ENCODE measurements at regions not wholly inside any gene's neighbourhood (a gene's known extent, or its start where the extent isn't known, plus 50 kb on each side); places are given as distances from the start of the nearest gene placed in this dataset.

- no peak for DNase-seq
- TF ChIP-seq EZH2 (IDR thresholded peaks at IDR 0.05; ENCODE audit: borderline replicate concordance, low read depth, low read length, severe bottlenecking) (no peak), CTCF (IDR thresholded peaks at IDR 0.05; ENCODE audit: borderline replicate concordance, extremely low read depth, low read length, poor library complexity, severe bottlenecking) (no peak)
- H2AFZ ChIP-seq (ENCODE audit: low read depth, low read length): no peak overlapping the region
Observed at GRCh38 chr6:78059171-78059570, 406.3 kb downstream of the MEI4 start.

DNA sequence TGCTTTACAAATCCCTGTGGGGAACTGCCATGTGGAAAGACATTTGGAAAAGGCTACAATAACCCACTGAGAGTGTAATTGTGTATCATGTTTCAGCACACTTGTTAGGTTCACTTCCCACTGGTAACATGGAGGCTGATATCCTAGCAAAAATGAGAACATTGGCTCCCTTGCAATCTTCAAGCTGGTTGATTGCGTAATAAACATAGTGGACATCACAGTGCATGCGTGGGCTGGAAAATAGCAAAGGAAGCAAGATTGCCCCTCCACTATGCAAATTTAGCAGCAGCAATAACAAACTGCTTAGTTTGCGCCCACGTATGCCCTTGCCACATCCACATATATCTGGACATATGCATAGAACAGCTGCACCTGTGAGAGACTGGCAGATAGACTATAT, 410.2 kb downstream of the MEI4 start:
- no peaks in the 10 kb centered on the region for H3K36me3 ChIP-seq (ENCODE audit: insufficient read depth, low read length)
- no peaks in the 10 kb centered on the region for H3K27me3 ChIP-seq (ENCODE audit: insufficient read depth, low read length, poor library complexity)
- H3K9ac ChIP-seq (ENCODE audit: low read depth, low read length): no peak overlapping the region
- TF ChIP-seq EZH2 (IDR thresholded peaks at IDR 0.05; ENCODE audit: borderline replicate concordance, low read depth, low read length, severe bottlenecking) (no peak), CTCF (IDR thresholded peaks at IDR 0.05; ENCODE audit: borderline replicate concordance, extremely low read depth, low read length, poor library complexity, severe bottlenecking) (no peak)
- no peaks in the 10 kb centered on the region for H3K4me1 ChIP-seq (ENCODE audit: insufficient read depth, low read length)
- H4K20me1 ChIP-seq (ENCODE audit: insufficient read depth, low read length): no peaks in the 10 kb centered on the region
- H3K9me3 ChIP-seq (ENCODE audit: insufficient read depth, low read length, severe bottlenecking): no peaks in the 10 kb centered on the region
- H3K27ac ChIP-seq (ENCODE audit: low read length): no peak overlapping the region
- H2AFZ ChIP-seq (ENCODE audit: low read depth, low read length): no peak overlapping the region
- no peaks in the 10 kb centered on the region for H3K79me2 ChIP-seq (ENCODE audit: insufficient read depth, low read length)
- no peak overlapping the region for H3K4me2 ChIP-seq (ENCODE audit: insufficient read depth, low read length)
- H3K4me3 ChIP-seq (ENCODE audit: low read depth in 1 of 2, low read length in 2 of 2): no peak overlapping the region
- ATAC-seq (ENCODE audit: insufficient read depth, low read depth): no peak
- no peak for DNase-seq

More at GRCh38 chr6:78059171-78059570, 406.3 kb downstream of the MEI4 start:
- no peak overlapping the region for H3K4me2 ChIP-seq (ENCODE audit: insufficient read depth, low read length)
- no peaks in the 10 kb centered on the region for H3K36me3 ChIP-seq (ENCODE audit: insufficient read depth, low read length)
- H3K4me3 ChIP-seq (ENCODE audit: low read depth in 1 of 2, low read length in 2 of 2): no peak overlapping the region
- H3K9me3 ChIP-seq (ENCODE audit: insufficient read depth, low read length, severe bottlenecking): no peaks in the 10 kb centered on the region
- H3K27ac ChIP-seq (ENCODE audit: low read length): no peak overlapping the region
- no peak overlapping the region for H3K9ac ChIP-seq (ENCODE audit: low read depth, low read length)
- H3K4me1 ChIP-seq (ENCODE audit: insufficient read depth, low read length): no peaks in the 10 kb centered on the region
- no peaks in the 10 kb centered on the region for H3K27me3 ChIP-seq (ENCODE audit: insufficient read depth, low read length, poor library complexity)
- no peak for ATAC-seq (ENCODE audit: insufficient read depth, low read depth)
- H3K79me2 ChIP-seq (ENCODE audit: insufficient read depth, low read length): no peaks in the 10 kb centered on the region
- no peaks in the 10 kb centered on the region for H4K20me1 ChIP-seq (ENCODE audit: insufficient read depth, low read length)

DNA sequence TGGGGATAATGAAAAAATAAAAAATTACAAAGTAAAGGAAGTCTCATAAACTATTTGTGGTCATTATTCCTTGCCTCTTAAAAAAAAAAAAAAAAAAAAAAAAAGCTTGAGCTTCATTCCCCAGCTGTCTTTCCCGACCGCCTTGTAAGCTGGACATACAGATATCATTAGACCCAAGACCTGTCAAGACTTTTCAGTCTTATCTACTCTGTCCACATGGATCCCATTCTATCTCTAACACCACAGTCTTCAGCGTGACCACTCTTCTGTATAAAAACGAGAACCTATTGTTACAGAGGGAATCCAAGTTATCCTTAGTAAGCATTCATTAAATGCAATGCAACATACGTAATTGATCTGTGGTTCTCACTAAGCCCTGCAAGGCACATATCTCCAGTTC, 423.5 kb downstream of the MEI4 start:
- Histone ChIP-seq H3K79me2 (ENCODE audit: insufficient read depth, low read length) (no peaks in the 10 kb centered on the region), H3K4me3 (ENCODE audit: low read depth in 1 of 2, low read length in 2 of 2) (no peak overlapping the region), H4K20me1 (ENCODE audit: insufficient read depth, low read length) (no peaks in the 10 kb centered on the region), H3K4me2 (ENCODE audit: insufficient read depth, low read length) (no peak overlapping the region), H3K27ac (ENCODE audit: low read length) (no peak overlapping the region), H3K36me3 (ENCODE audit: insufficient read depth, low read length) (no peaks in the 10 kb centered on the region), H3K4me1 (ENCODE audit: insufficient read depth, low read length) (no peaks in the 10 kb centered on the region), H3K27me3 (ENCODE audit: insufficient read depth, low read length, poor library complexity) (no peaks in the 10 kb centered on the region), H2AFZ (ENCODE audit: low read depth, low read length) (no peak overlapping the region), H3K9ac (ENCODE audit: low read depth, low read length) (no peak overlapping the region), H3K9me3 (ENCODE audit: insufficient read depth, low read length, severe bottlenecking) (no peaks in the 10 kb centered on the region)
- TF ChIP-seq EZH2 (IDR thresholded peaks at IDR 0.05; ENCODE audit: borderline replicate concordance, low read depth, low read length, severe bottlenecking) (no peak), CTCF (IDR thresholded peaks at IDR 0.05; ENCODE audit: borderline replicate concordance, extremely low read depth, low read length, poor library complexity, severe bottlenecking) (no peak)
- ATAC-seq (ENCODE audit: insufficient read depth, low read depth): no peak
- no peak for DNase-seq

DNA sequence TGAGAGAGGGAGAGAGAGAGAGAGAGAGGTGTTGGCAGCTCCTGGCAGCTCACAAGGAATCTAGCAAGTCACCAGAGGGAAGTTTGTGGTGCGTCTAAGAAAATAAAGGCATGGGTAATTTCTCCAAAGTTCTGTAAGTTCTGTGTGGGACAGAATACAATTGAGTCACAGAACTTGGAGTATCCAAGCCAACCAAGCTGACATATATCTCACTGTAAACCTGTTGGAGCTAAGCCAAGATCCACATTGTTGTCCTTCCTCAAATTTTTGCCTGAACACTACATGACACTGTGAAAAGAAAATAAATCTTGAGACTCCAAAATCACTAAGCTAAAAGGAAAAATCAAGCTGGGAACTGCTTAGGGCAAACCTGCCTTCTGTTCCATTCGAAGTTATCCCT, 436.7 kb downstream of the MEI4 start:
- Histone ChIP-seq H3K4me2 (ENCODE audit: insufficient read depth, low read length) (no peak overlapping the region), H4K20me1 (ENCODE audit: insufficient read depth, low read length) (no peaks in the 10 kb centered on the region), H3K9ac (ENCODE audit: low read depth, low read length) (no peak overlapping the region), H3K36me3 (ENCODE audit: insufficient read depth, low read length) (no peaks in the 10 kb centered on the region), H3K4me1 (ENCODE audit: insufficient read depth, low read length) (no peaks in the 10 kb centered on the region), H3K9me3 (ENCODE audit: insufficient read depth, low read length, severe bottlenecking) (no peaks in the 10 kb centered on the region), H3K27me3 (ENCODE audit: insufficient read depth, low read length, poor library complexity) (no peaks in the 10 kb centered on the region), H2AFZ (ENCODE audit: low read depth, low read length) (no peak overlapping the region), H3K4me3 (ENCODE audit: low read depth in 1 of 2, low read length in 2 of 2) (no peak overlapping the region), H3K27ac (ENCODE audit: low read length) (no peak overlapping the region), H3K79me2 (ENCODE audit: insufficient read depth, low read length) (no peaks in the 10 kb centered on the region)
- no peak for DNase-seq
- ATAC-seq (ENCODE audit: insufficient read depth, low read depth): no peak
- TF ChIP-seq EZH2 (IDR thresholded peaks at IDR 0.05; ENCODE audit: borderline replicate concordance, low read depth, low read length, severe bottlenecking): no peak
- no peak for TF ChIP-seq CTCF (IDR thresholded peaks at IDR 0.05; ENCODE audit: borderline replicate concordance, extremely low read depth, low read length, poor library complexity, severe bottlenecking)

Measured in DND-41 (cell line).